HPDE6-E6E7 (cell line): ENCODE measurements at regions not wholly inside any gene's neighbourhood (a gene's known extent, or its start where the extent isn't known, plus 50 kb on each side); places are given as distances from the start of the nearest gene placed in this dataset.
"Not testable (repeated sequence)": the region's sequence is repeated elsewhere in the genome, so short reads cannot be mapped to it uniquely, and the experiment has no call there.

Source experiments
- DNase-seq: peaks from one replicate; pipeline ENCODE4 v3.0.0; 2011; ENCODE audit warnings: missing footprints; ENCODE audit errors: extremely low spot score

GRCh38 chr5:110872200-110872599, 133.4 kb downstream of the SLC25A46 start:
- no peak for DNase-seq

DNA sequence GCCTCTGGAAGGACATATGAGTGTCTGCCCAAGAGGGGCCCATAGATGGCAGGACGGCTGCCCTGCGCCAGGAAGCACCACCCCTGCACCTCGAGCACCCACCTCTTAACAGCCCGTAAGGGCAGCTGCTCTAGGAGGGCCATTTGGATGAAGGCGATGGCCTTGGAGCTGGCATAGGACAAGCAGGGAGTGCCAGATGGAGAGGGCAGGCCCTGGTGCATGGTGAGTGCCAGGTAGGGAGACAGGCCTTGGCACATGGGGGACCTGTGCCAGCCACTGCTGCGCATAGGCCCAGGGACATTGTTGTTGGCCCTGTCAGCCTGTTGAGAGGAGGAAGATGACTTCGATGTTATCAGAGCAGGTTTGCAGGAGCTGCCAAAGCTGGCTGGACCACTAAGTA, 134.2 kb downstream of the SLC25A46 start:
- DNase-seq: no peak

DNA sequence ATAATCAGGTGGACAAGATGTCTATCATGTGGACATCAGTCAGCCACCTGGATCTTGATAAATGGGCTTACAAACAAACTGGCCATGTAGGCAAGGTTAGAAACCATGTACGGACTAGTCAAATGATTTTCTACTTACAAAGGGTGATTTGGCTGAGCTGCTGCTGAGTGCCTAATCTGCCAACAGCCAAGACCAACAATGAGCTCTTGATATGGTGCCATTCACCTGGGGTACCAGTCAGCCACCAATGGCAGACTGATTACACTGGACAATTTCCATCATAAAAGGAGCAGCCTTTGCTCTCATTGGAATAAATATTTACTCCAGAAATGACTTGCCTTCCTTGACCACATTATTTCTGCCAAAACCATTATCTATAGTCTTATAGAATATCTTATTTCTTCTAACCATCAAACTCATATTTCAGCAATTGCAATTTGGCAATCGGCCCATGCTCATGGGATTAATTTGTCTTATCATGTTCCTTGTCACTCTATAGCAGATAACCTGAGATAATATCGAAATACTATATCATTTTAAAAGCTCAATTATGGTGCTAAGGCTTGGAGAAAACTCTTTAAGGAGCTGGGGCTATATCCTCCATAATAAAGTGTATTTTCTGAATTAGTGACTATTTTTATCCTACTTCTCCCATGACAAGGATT, 135.1 kb downstream of the SLC25A46 start:
- no peak for DNase-seq

- not testable (repeated sequence) for DNase-seq
Observed at GRCh38 chr5:110875115-110875514, 136.3 kb downstream of the SLC25A46 start.

- DNase-seq: no peak
Observed at GRCh38 chr5:110878115-110878514, 139.3 kb downstream of the SLC25A46 start.

DNA sequence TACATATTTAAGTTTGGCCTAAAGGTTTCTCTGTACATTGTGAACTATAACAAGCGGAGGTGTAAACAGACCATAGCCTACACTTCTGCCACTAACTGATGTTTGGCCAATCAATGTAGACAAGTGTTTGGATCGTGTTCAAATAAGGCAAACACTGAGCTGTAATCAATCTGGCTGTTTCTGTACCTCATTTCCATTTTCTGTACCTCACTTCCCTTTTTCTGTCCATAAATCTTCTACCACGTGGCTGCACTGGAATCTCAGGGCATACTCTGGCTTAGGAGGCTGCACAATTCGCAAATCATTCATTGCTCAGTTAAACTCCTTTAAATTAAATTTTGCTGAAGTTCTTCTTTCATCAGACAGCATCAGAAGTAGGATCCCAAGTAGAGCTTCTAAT, 140.9 kb downstream of the SLC25A46 start:
- DNase-seq: no peak

DNA sequence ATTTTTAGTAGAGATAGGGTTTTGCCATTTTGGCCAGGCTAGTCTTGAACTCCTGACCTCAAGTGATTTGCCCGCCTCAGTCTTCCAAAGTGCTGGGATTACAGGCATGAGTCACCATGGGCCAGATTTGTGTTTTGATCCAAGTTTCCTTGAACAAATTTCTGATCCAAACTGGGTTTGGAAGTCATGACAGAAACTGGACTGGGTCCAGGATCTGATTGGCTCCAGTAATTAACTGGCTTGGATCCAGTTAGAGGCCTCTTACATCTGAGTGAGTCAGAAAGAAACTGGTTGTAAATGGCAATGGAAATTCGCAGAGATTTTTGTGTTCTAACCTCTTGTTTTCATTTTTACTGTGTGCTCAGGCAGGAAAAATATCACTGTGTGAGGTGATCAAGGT, 141.6 kb downstream of the SLC25A46 start:
- no peak for DNase-seq

DNA sequence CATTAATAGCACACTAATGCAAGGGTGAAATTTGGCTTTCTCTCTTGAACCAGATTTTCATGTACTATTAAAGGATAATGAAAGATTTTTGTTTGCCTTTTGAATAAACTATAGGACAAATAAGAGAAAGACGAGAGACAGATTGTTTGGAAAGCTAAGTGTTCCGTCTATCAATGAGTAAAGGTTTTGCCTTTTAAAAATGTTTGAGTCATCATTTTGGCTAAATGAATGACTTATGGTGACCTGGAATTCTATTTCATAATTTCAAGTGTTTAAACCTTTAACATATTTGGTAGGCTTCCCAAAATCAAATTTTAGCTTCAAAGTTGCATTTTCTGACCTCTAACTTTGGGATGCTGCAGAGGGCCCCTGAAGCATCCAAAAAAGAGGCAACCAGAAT, 145.2 kb downstream of the SLC25A46 start:
- DNase-seq: no peak

GRCh38 chr5:110887170-110887569, 148.4 kb downstream of the SLC25A46 start:
- DNase-seq: not testable (repeated sequence)

GRCh38 chr5:110893854-110894483, 155.2 kb downstream of the SLC25A46 start:
- not testable (repeated sequence) for DNase-seq

GRCh38 chr5:110894805-110895204, 156.0 kb downstream of the SLC25A46 start:
- DNase-seq: no peak

- DNase-seq: no peak
Observed at GRCh38 chr5:110896901-110897300, 158.1 kb downstream of the SLC25A46 start.

DNA sequence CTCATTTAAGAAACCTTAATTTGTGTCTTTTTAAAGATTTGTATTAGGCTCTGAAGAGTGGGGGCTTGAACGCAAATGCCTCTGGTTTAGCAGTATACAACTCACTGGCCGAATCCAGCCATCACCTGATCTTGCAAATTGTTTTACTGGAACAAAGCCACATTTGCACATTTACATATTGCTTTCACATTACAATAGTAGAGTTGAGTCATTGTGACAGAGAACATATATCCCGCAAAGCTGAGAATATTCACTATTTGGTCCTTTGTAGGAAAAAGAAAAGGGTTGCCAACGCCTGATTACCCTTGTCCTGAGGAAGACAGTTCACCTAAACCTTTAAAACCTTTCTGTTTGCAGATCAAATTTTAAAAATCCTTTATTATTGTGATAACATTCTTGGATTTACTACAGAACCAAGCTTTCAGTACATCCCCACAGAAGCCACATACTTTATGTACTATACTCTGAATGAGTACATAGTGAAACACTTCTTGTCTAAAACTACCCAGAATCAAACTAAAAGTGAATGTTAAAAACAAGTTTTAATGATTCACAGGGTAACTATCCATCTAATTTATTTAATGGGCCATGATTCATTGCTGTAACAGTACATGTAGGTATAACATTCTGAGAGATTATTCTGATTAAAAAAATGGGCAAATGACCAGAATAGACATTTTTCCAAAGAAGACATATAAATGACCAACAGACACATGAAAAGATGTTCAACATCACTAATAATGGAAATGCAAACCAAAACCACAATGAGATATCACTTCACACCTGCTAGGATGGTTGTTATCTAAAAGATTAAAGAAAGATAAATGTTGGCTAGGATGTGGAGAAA, 161.0 kb downstream of the SLC25A46 start:
- no peak for DNase-seq

- DNase-seq: peak; percentile 41
Observed at GRCh38 chr5:110900829-110901228, 162.0 kb downstream of the SLC25A46 start.

DNA sequence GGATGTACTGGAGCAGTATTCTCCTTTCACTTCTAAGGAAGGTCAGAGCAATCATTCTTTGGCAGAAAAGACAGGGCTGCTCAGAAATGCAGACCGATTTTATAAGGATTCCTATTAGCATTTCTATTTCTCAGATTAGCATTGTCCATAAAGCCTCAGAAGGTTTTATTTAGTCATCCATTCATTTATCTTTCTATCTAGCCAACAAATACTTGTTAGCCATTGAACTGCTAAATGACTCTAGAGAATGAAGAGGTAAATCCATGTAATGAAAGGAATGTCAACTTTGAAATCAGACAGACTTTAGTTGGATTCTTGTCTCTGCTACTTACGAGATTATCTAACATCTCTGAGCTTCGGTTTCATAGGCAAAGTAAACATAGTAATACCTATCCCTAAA, 165.2 kb downstream of the SLC25A46 start:
- DNase-seq: no peak

DNA sequence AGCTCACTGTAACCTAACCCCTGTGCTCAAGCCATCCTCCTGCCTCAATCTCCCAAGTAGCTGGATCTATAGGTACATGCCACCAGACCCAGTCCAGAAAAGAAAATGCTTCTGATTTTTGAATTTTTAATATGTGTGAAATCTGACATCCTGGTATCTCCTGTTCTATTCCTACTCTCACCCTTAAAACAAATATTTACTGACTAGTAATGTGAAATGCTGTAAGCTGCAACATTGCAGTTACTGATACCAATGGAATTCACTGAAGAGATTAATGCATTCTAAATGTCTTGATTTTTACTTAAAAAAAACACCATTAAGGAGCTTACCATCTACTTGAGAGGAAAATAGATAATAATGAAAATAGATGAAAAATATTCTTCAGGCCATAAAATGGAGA, 162.7 kb upstream of the TSLP start:
- no peak for DNase-seq

- DNase-seq: no peak
Observed at GRCh38 chr5:110909415-110909814, 162.1 kb upstream of the TSLP start.

DNA sequence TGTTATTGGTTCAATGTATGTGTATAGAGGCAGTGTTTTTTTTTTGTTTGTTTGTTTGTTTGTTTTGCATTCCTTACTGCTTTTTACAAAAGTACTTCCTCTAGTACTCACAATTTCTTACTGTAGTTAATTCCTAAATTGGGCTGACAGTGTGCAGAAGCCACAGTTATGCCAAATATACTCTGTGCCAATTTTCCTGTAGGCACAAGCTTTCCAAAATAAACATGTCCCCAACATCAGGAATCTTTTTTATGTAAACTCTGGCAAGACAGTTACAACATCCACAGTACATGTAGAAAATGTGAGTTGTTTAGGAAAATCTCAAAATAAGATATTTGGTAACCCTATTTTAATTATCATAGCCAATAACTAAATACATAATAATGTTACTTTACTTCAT, 161.6 kb upstream of the TSLP start:
- no peak for DNase-seq

- no peak for DNase-seq
Observed at GRCh38 chr5:110913221-110913620, 158.3 kb upstream of the TSLP start.

DNA sequence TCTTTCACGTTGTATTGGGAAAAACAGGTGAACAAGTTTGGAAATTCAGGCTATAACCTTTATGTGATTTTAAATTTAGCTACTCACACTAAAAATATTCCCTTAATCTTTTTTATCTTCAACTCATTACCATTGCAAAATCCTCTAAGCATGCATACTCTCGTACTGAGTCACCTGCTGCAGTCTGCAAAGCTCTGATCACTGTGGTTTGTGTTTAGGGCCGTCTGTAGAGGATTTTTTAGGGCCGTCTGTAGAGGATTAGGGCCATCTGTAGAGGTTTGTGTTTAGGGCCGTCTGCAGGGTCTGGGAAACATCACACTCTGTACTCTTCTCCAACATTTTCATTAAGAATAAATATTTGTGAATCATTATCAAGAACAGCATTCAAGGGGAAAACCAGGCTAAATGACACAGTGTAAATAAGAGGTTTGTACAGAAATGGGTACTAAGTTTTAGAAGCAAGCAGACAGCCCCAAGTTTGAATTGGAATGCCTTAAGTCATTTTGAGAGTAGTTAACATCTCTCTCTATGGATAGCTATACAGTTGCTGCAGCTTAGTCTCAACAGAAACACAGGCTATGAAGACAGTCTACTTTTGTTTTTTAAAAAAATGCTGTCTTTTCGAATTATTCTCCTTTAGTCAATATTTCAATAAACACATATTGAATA, 155.0 kb upstream of the TSLP start:
- peak; percentile 52 for DNase-seq

GRCh38 chr5:110917161-110917875, 154.2 kb upstream of the TSLP start:
- no peak for DNase-seq

DNA sequence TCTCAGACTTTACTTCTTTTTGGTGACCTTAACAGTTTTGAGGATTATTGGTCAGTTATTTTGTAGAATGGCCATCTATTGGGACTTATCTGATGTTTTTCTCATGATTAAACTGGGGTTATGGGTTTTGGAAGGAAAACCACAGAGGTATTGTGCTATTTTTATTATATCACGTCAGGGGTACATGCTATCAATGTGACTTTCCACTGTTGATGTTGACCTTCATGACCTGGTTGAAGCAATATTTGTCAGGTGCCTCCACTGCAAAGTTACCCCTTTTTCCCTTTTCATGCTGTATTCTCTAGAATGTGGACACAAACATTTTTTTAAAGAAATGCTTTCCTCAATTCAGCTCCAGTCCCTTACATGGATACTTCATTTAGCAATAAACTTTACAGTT, 152.8 kb upstream of the TSLP start:
- DNase-seq: no peak
